Stomach (tissue), 4 donors: ENCODE measurements at regions not wholly inside any gene's neighbourhood (a gene's known extent, or its start where the extent isn't known, plus 50 kb on each side); places are given as distances from the start of the nearest gene placed in this dataset.

Experiments
- CTCF ChIP-seq, 7 experiments: fragments of 450-650 bp in 4 of 7; fragments of 200-600 bp in 3 of 7; sonication (generic) in 3 of 7; IDR thresholded peaks; one replicate each; pipeline ENCODE4 v1.5.1; 2016 to 2019; ENCODE audit warnings: antibody characterized with exemption in 7 of 7, control low read depth in 2 of 7, mild to moderate bottlenecking in 1 of 7
- EP300 ChIP-seq: sonication (generic); formaldehyde crosslinking; IDR thresholded peaks from one replicate; pipeline ENCODE4 v1.6.1; 2017; ENCODE audit warnings: antibody characterized with exemption
- POLR2A ChIP-seq, 4 donors: fragments of 450-650 bp; IDR thresholded peaks; one replicate each; pipeline ENCODE4 v1.6.1; 2016; ENCODE audit warnings: antibody characterized with exemption in 4 of 4, control low read depth in 2 of 4, mild to moderate bottlenecking in 1 of 4, moderate library complexity in 1 of 4
- POLR2AphosphoS5 ChIP-seq, 3 donors: sonication (generic); formaldehyde crosslinking; IDR thresholded peaks; one replicate each; pipeline ENCODE4 v1.6.1; 2016; ENCODE audit warnings: antibody characterized with exemption in 3 of 3

GRCh38 chr2:20120569-20121416, 69.4 kb upstream of the LAPTM4A start:
- no peak for TF ChIP-seq EP300
- TF ChIP-seq CTCF (IDR thresholded peaks at IDR 0.05), result no peak
- TF ChIP-seq POLR2A (IDR thresholded peaks at IDR 0.05), result no peak
- no peak for TF ChIP-seq POLR2AphosphoS5 (IDR thresholded peaks at IDR 0.05)
